ENCODE measurements at regions not wholly inside any gene's neighbourhood (a gene's known extent, or its start where the extent isn't known, plus 50 kb on each side); places are given as distances from the start of the nearest gene placed in this dataset.
A peak's percentile ranks its signal among the peaks of the same experiment; 100 is the strongest.

- 92% methylated on average over 3 of the region's 3 CpGs for WGBS (ENCODE audit: insufficient coverage)
- DNase-seq (ENCODE audit: low read depth in 4 of 6, low spot score in 6 of 6) = no peak
Measured at GRCh38 chr13:91236182-91236581, 111.3 kb upstream of the MIR17HG start.

DNA sequence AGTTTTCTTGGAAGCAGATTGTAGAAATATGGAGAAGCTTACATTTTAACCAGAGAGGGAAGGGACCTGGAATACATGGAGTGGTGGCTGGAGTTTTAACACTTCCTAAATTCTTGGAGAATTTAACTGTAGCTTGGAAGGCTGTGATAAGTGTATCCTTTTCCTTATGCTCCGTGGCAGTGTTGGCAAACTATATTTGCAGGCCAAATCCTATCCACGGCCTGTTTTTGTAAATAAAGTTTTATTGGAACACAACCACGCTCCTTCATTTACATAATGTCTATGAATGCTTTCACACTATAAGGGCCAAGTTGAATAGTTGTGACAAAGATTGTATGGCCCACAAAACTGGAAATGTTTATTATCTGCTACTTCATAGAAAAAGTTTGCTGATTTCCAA, 110.6 kb upstream of the MIR17HG start:
- WGBS (ENCODE audit: insufficient coverage) = no CpG with 5 or more reads among the region's 3 CpGs
- no peaks in the 10 kb centered on the region for H3K9me3 ChIP-seq (ENCODE audit: control insufficient read depth, insufficient read depth, low read length)
- no peaks in the 10 kb centered on the region for H3K36me3 ChIP-seq (ENCODE audit: control insufficient read depth, insufficient read depth, low read length)

More at GRCh38 chr13:91236182-91236581, 111.3 kb upstream of the MIR17HG start:
- Histone ChIP-seq H3K27ac (ENCODE audit: low read depth, low read length) (no peak overlapping the region), H3K4me3 (ENCODE audit: low read depth, low read length) (no peak overlapping the region), H3K4me1 (ENCODE audit: control insufficient read depth, insufficient read depth, low read length) (no peaks in the 10 kb centered on the region), H3K36me3 (ENCODE audit: control insufficient read depth, insufficient read depth, low read length) (no peaks in the 10 kb centered on the region), H3K9me3 (ENCODE audit: control insufficient read depth, insufficient read depth, low read length) (no peaks in the 10 kb centered on the region), H3K27me3 (ENCODE audit: control insufficient read depth, insufficient read depth, low read length) (no peaks in the 10 kb centered on the region)

DNA sequence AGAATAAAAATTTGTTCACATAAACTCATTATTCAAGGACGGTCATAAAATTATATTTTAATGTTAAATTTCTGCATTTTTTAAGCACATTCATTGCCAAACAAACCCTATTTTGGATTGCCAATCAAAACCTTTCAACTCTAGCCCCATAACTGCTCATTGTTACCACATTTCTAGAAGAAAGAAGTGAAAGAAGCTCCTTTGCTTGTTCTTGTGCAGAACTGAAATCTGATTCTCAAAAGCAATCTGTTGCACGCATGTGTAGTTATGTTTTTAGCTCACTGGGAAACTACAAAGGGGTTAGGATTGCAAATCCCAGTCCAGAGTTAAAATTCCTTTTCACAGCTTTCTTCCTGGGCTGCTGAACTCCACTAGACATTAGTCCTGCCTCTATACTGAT, 109.5 kb upstream of the MIR17HG start:
- H3K4me1 ChIP-seq (ENCODE audit: control insufficient read depth, insufficient read depth, low read length) = peaks cover 3% of the 10 kb centered on the region
- no CpG with 5 or more reads among the region's 2 CpGs for WGBS (ENCODE audit: insufficient coverage)
- no peak overlapping the region for H3K27ac ChIP-seq (ENCODE audit: low read depth, low read length)
- no peaks in the 10 kb centered on the region for H3K27me3 ChIP-seq (ENCODE audit: control insufficient read depth, insufficient read depth, low read length)
- H3K9me3 ChIP-seq (ENCODE audit: control insufficient read depth, insufficient read depth, low read length) = peaks cover 2% of the 10 kb centered on the region
- no peaks in the 10 kb centered on the region for H3K36me3 ChIP-seq (ENCODE audit: control insufficient read depth, insufficient read depth, low read length)
- H3K4me3 ChIP-seq (ENCODE audit: low read depth, low read length) = no peak overlapping the region
- DNase-seq (ENCODE audit: low read depth in 4 of 6, low spot score in 6 of 6) = no peak

More for the DNA sequence above, 110.6 kb upstream of the MIR17HG start:
- Histone ChIP-seq H3K4me1 (ENCODE audit: control insufficient read depth, insufficient read depth, low read length) (no peaks in the 10 kb centered on the region), H3K4me3 (ENCODE audit: low read depth, low read length) (no peak overlapping the region), H3K27me3 (ENCODE audit: control insufficient read depth, insufficient read depth, low read length) (no peaks in the 10 kb centered on the region), H3K27ac (ENCODE audit: low read depth, low read length) (no peak overlapping the region)
- DNase-seq (ENCODE audit: low read depth in 4 of 6, low spot score in 6 of 6) = no peak

- no CpG with 5 or more reads among the region's 1 CpG for WGBS (ENCODE audit: insufficient coverage)
- no peak overlapping the region for H3K4me3 ChIP-seq (ENCODE audit: low read depth, low read length)
- H3K36me3 ChIP-seq (ENCODE audit: control insufficient read depth, insufficient read depth, low read length) = no peaks in the 10 kb centered on the region
- no peak overlapping the region for H3K27ac ChIP-seq (ENCODE audit: low read depth, low read length)
- DNase-seq (ENCODE audit: low read depth in 4 of 6, low spot score in 6 of 6) = peak in 3 of 6 donors; percentile 8 to 58 (median 41)
- peaks cover 2% of the 10 kb centered on the region for H3K9me3 ChIP-seq (ENCODE audit: control insufficient read depth, insufficient read depth, low read length)
- peaks cover 4% of the 10 kb centered on the region for H3K4me1 ChIP-seq (ENCODE audit: control insufficient read depth, insufficient read depth, low read length)
- H3K27me3 ChIP-seq (ENCODE audit: control insufficient read depth, insufficient read depth, low read length) = no peaks in the 10 kb centered on the region
Measured at GRCh38 chr13:91240341-91240740, 107.1 kb upstream of the MIR17HG start.

- Histone ChIP-seq H3K27ac (ENCODE audit: low read depth, low read length) (no peak overlapping the region), H3K4me1 (ENCODE audit: control insufficient read depth, insufficient read depth, low read length) (peaks cover 4% of the 10 kb centered on the region), H3K36me3 (ENCODE audit: control insufficient read depth, insufficient read depth, low read length) (no peaks in the 10 kb centered on the region), H3K9me3 (ENCODE audit: control insufficient read depth, insufficient read depth, low read length) (peaks cover 2% of the 10 kb centered on the region), H3K4me3 (ENCODE audit: low read depth, low read length) (no peak overlapping the region), H3K27me3 (ENCODE audit: control insufficient read depth, insufficient read depth, low read length) (no peaks in the 10 kb centered on the region)
- DNase-seq (ENCODE audit: low read depth in 4 of 6, low spot score in 6 of 6) = peak in 1 of 6 donors; percentile 27
- no CpG with 5 or more reads among the region's 2 CpGs for WGBS (ENCODE audit: insufficient coverage)
Measured at GRCh38 chr13:91241221-91241933, 106.1 kb upstream of the MIR17HG start.

DNA sequence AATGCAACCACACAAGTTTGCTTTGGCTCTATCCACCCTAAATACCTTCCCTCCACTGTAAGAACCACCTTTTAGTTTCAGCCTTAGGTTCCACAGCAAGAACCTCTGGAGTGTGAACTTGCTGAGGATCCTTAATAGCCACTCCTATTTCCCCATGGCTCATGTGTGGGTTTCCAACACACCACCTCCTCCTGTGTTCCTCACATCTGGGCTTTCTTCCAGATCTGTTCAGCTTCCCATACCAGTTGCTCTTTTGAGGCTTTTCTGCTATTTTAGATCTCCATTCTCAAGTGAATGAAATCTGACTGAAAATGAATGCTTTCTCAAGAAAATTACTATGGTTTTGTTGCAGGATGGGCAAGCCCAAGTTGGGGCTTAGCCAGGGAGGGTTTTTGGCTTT, 104.8 kb upstream of the MIR17HG start:
- no peak for DNase-seq (ENCODE audit: low read depth in 4 of 6, low spot score in 6 of 6)
- Histone ChIP-seq H3K27ac (ENCODE audit: low read depth, low read length) (no peak overlapping the region), H3K9me3 (ENCODE audit: control insufficient read depth, insufficient read depth, low read length) (peaks cover 2% of the 10 kb centered on the region), H3K4me3 (ENCODE audit: low read depth, low read length) (no peak overlapping the region), H3K36me3 (ENCODE audit: control insufficient read depth, insufficient read depth, low read length) (no peaks in the 10 kb centered on the region), H3K27me3 (ENCODE audit: control insufficient read depth, insufficient read depth, low read length) (no peaks in the 10 kb centered on the region), H3K4me1 (ENCODE audit: control insufficient read depth, insufficient read depth, low read length) (peaks cover 4% of the 10 kb centered on the region)

- no peak for DNase-seq (ENCODE audit: low read depth in 4 of 6, low spot score in 6 of 6)
- Histone ChIP-seq H3K9me3 (ENCODE audit: control insufficient read depth, insufficient read depth, low read length) (peaks cover 2% of the 10 kb centered on the region), H3K36me3 (ENCODE audit: control insufficient read depth, insufficient read depth, low read length) (no peaks in the 10 kb centered on the region), H3K4me3 (ENCODE audit: low read depth, low read length) (no peak overlapping the region), H3K27me3 (ENCODE audit: control insufficient read depth, insufficient read depth, low read length) (no peaks in the 10 kb centered on the region), H3K4me1 (ENCODE audit: control insufficient read depth, insufficient read depth, low read length) (peaks cover 4% of the 10 kb centered on the region), H3K27ac (ENCODE audit: low read depth, low read length) (no peak overlapping the region)
- 100% methylated on average over 2 of the region's 2 CpGs for WGBS (ENCODE audit: insufficient coverage)
Measured at GRCh38 chr13:91245288-91245687, 102.2 kb upstream of the MIR17HG start.

DNA sequence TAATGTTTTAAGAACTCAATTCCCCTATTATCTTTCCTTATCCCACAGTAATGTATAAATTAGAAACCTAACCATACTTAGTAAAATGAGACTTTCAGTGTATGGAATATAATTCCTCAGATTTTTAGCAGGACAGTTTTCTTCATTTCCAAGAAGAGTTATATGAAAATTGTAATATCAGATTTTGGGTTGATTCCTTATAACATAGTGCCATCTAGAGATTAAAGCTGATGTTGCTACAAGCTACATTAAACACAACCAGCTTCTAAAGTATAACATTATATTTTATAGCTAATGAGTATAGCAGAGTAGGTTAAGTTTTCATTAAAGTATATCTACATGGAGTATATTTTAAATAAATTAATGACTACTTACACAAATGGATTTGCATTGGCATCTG, 99.7 kb upstream of the MIR17HG start:
- H3K27me3 ChIP-seq (ENCODE audit: control insufficient read depth, insufficient read depth, low read length) = no peaks in the 10 kb centered on the region
- H3K27ac ChIP-seq (ENCODE audit: low read depth, low read length) = no peak overlapping the region
- peaks cover 1% of the 10 kb centered on the region for H3K9me3 ChIP-seq (ENCODE audit: control insufficient read depth, insufficient read depth, low read length)
- H3K4me3 ChIP-seq (ENCODE audit: low read depth, low read length) = no peak overlapping the region
- H3K36me3 ChIP-seq (ENCODE audit: control insufficient read depth, insufficient read depth, low read length) = no peaks in the 10 kb centered on the region
- peak in 4 of 6 donors; percentile 5 to 81 (median 42) for DNase-seq (ENCODE audit: low read depth in 4 of 6, low spot score in 6 of 6)
- H3K4me1 ChIP-seq (ENCODE audit: control insufficient read depth, insufficient read depth, low read length) = peaks cover 3% of the 10 kb centered on the region

DNA sequence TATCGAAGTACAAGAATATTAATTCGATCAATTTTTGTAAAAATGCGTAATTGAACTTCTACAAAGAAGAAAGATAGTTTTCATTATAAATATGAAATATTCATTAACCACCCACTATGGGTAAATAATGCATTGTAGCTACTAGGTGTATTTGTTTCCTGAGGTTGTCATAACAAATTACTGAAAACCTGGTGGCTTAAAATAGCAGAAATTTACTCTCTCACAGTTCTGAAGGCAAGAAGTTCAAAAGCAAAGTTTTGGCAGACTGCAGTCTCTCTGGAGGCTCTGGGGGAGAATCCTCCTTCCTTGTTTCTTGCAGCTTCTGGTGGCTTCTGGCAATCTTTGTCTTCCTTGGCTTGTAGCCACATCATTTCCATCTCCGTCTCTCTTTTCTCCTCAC, 99.2 kb upstream of the MIR17HG start:
- H3K9me3 ChIP-seq (ENCODE audit: control insufficient read depth, insufficient read depth, low read length) = no peaks in the 10 kb centered on the region
- no peak overlapping the region for H3K4me3 ChIP-seq (ENCODE audit: low read depth, low read length)
- DNase-seq (ENCODE audit: low read depth in 4 of 6, low spot score in 6 of 6) = peak in 1 of 6 donors; percentile 18
- 29% methylated on average over 1 of the region's 4 CpGs for WGBS (ENCODE audit: insufficient coverage)
- no peak overlapping the region for H3K27ac ChIP-seq (ENCODE audit: low read depth, low read length)
- no peaks in the 10 kb centered on the region for H3K27me3 ChIP-seq (ENCODE audit: control insufficient read depth, insufficient read depth, low read length)
- no peaks in the 10 kb centered on the region for H3K4me1 ChIP-seq (ENCODE audit: control insufficient read depth, insufficient read depth, low read length)
- H3K36me3 ChIP-seq (ENCODE audit: control insufficient read depth, insufficient read depth, low read length) = no peaks in the 10 kb centered on the region

GRCh38 chr13:91249370-91249769, 98.1 kb upstream of the MIR17HG start:
- Histone ChIP-seq H3K9me3 (ENCODE audit: control insufficient read depth, insufficient read depth, low read length) (no peaks in the 10 kb centered on the region), H3K36me3 (ENCODE audit: control insufficient read depth, insufficient read depth, low read length) (no peaks in the 10 kb centered on the region), H3K4me1 (ENCODE audit: control insufficient read depth, insufficient read depth, low read length) (no peaks in the 10 kb centered on the region), H3K4me3 (ENCODE audit: low read depth, low read length) (no peak overlapping the region), H3K27ac (ENCODE audit: low read depth, low read length) (no peak overlapping the region), H3K27me3 (ENCODE audit: control insufficient read depth, insufficient read depth, low read length) (no peaks in the 10 kb centered on the region)
- WGBS (ENCODE audit: insufficient coverage) = no CpG with 5 or more reads among the region's 2 CpGs
- DNase-seq (ENCODE audit: low read depth in 4 of 6, low spot score in 6 of 6) = no peak

Data from spinal cord (tissue), 9 donors.